ENCODE measurements at regions not wholly inside any gene's neighbourhood (a gene's known extent, or its start where the extent isn't known, plus 50 kb on each side); places are given as distances from the start of the nearest gene placed in this dataset.

GRCh38 chr2:2769481-2770431, 438.7 kb upstream of the MYT1L start:
- H3K9me3 Mint-ChIP-seq (ENCODE audit: insufficient read depth) = no peaks in the 10 kb centered on the region
- H3K79me2 ChIP-seq (ENCODE audit: control insufficient read depth, insufficient read depth, low read length) = no peaks in the 10 kb centered on the region
- WGBS (ENCODE audit: insufficient coverage) = 98% methylated on average over 28 of the region's 28 CpGs
- H3K27ac Mint-ChIP-seq = no peak overlapping the region
- H2AFZ ChIP-seq (ENCODE audit: insufficient read depth, low read depth, low read length, poor library complexity, severe bottlenecking) = no peak overlapping the region
- H3K36me3 ChIP-seq (replicated peaks in 1 of 2; ENCODE audit: control extremely low read depth in 1 of 2, control insufficient read depth in 1 of 2, extremely low read depth in 1 of 2, insufficient read depth in 2 of 2, low read length in 1 of 2) = no peaks in the 10 kb centered on the region
- ChIA-PET CTCF (no interaction called here), POLR2A (no interaction called here)
- no peak overlapping the region for H3K4me2 ChIP-seq (replicated peaks; ENCODE audit: low read depth, low read length, poor library complexity, severe bottlenecking)
- ATAC-seq (ENCODE audit: low read depth) (no peak), DNase-seq (no peak)
- H3K4me1 Mint-ChIP-seq = no peaks in the 10 kb centered on the region
- peaks cover 0 to 23% (median 0%) of the 10 kb centered on the region in 3 donors for H3K9me3 ChIP-seq (ENCODE audit: control extremely low read depth in 1 of 3, control insufficient read depth in 2 of 3, insufficient read depth in 1 of 3, low read length in 2 of 3)
- intact Hi-C loops (cut with micrococcal nuclease) = no loop called here
- no peak overlapping the region for H3K4me3 Mint-ChIP-seq
- H3K4me3 ChIP-seq (ENCODE audit: control extremely low read depth in 1 of 5, extremely low read depth in 1 of 5, insufficient read depth in 1 of 5, low read depth in 2 of 5, low read length in 4 of 5) = no peak overlapping the region
- H3K27me3 ChIP-seq (replicated peaks in 1 of 4; ENCODE audit: control extremely low read depth in 1 of 4, control insufficient read depth in 3 of 4, insufficient read depth in 4 of 4, low read length in 3 of 4) = no peaks in the 10 kb centered on the region
- H3K27me3 Mint-ChIP-seq = no peaks in the 10 kb centered on the region
- H3K4me1 ChIP-seq (ENCODE audit: control insufficient read depth in 2 of 2, insufficient read depth in 2 of 2, low read length in 2 of 2) = no peaks in the 10 kb centered on the region
- no peak for TF ChIP-seq CTCF (IDR thresholded peaks at IDR 0.05)
- TF ChIP-seq EZH2 (IDR thresholded peaks at IDR 0.05; ENCODE audit: borderline replicate concordance, insufficient read depth, low read depth, low read length, poor library complexity, severe bottlenecking) = no peak
- no peak overlapping the region for H3K27ac ChIP-seq (ENCODE audit: low read length in 2 of 2)
- no peaks in the 10 kb centered on the region for H4K20me1 ChIP-seq (ENCODE audit: control insufficient read depth, insufficient read depth, low read length, poor library complexity, severe bottlenecking)
- H3K9ac ChIP-seq (ENCODE audit: low read length) = no peak overlapping the region

DNA sequence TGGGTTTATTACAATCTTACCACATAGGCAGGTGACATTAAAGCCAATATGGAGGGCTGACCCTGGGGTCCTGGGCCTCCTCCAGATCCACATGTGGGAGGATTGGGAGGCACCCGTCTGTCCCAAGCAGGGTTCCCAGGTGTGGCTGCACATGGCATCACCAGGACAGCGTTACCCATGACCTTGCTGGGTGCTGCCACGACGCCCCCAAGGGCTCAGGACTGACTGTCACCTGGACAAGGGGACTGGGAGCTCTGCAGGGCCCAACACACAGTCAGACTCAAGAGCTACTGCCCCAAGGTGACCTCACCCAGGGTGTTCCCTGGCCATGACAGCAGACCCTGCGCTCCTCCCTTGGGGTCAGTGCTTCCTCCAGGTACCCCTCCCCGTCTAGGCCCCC, 437.4 kb upstream of the MYT1L start:
- WGBS (ENCODE audit: insufficient coverage) = 77% methylated on average over 5 of the region's 6 CpGs
- intact Hi-C loops (cut with micrococcal nuclease) = no loop called here
- no peak overlapping the region for H3K27ac ChIP-seq (ENCODE audit: low read length in 2 of 2)
- no peaks in the 10 kb centered on the region for H3K27me3 Mint-ChIP-seq
- no peaks in the 10 kb centered on the region for H3K4me1 ChIP-seq (ENCODE audit: control insufficient read depth in 2 of 2, insufficient read depth in 2 of 2, low read length in 2 of 2)
- no peaks in the 10 kb centered on the region for H3K9me3 Mint-ChIP-seq (ENCODE audit: insufficient read depth)
- H2AFZ ChIP-seq (ENCODE audit: insufficient read depth, low read depth, low read length, poor library complexity, severe bottlenecking) = no peak overlapping the region
- no peak overlapping the region for H3K27ac Mint-ChIP-seq
- no peak overlapping the region for H3K4me3 Mint-ChIP-seq
- no peak overlapping the region for H3K4me2 ChIP-seq (replicated peaks; ENCODE audit: low read depth, low read length, poor library complexity, severe bottlenecking)
- peaks cover 0 to 14% (median 0%) of the 10 kb centered on the region in 3 donors for H3K9me3 ChIP-seq (ENCODE audit: control extremely low read depth in 1 of 3, control insufficient read depth in 2 of 3, insufficient read depth in 1 of 3, low read length in 2 of 3)
- ATAC-seq (ENCODE audit: low read depth) (no peak), DNase-seq (no peak)
- no peaks in the 10 kb centered on the region for H3K79me2 ChIP-seq (ENCODE audit: control insufficient read depth, insufficient read depth, low read length)
- H3K9ac ChIP-seq (ENCODE audit: low read length) = no peak overlapping the region
- TF ChIP-seq EZH2 (IDR thresholded peaks at IDR 0.05; ENCODE audit: borderline replicate concordance, insufficient read depth, low read depth, low read length, poor library complexity, severe bottlenecking) (no peak), CTCF (IDR thresholded peaks at IDR 0.05) (no peak)
- no peaks in the 10 kb centered on the region for H3K4me1 Mint-ChIP-seq
- CTCF ChIA-PET = no interaction called here
- H3K36me3 ChIP-seq (replicated peaks in 1 of 2; ENCODE audit: control extremely low read depth in 1 of 2, control insufficient read depth in 1 of 2, extremely low read depth in 1 of 2, insufficient read depth in 2 of 2, low read length in 1 of 2) = no peaks in the 10 kb centered on the region
- H4K20me1 ChIP-seq (ENCODE audit: control insufficient read depth, insufficient read depth, low read length, poor library complexity, severe bottlenecking) = no peaks in the 10 kb centered on the region
- no peak overlapping the region for H3K4me3 ChIP-seq (ENCODE audit: control extremely low read depth in 1 of 5, extremely low read depth in 1 of 5, insufficient read depth in 1 of 5, low read depth in 2 of 5, low read length in 4 of 5)
- no peaks in the 10 kb centered on the region for H3K27me3 ChIP-seq (replicated peaks in 1 of 4; ENCODE audit: control extremely low read depth in 1 of 4, control insufficient read depth in 3 of 4, insufficient read depth in 4 of 4, low read length in 3 of 4)
- POLR2A ChIA-PET = no interaction called here
